MM.1S (cell line): ENCODE measurements at regions not wholly inside any gene's neighbourhood (a gene's known extent, or its start where the extent isn't known, plus 50 kb on each side); places are given as distances from the start of the nearest gene placed in this dataset.

Experiments used
- EZH2 ChIP-seq: fragments of 300-600 bp; sonication (generic); optimal IDR thresholded peaks from 2 replicates; pipeline ENCODE3; 2017; ENCODE audit warnings: low read depth, mild to moderate bottlenecking, antibody characterized with exemption, low read length, mixed read lengths
- EZH2phosphoT487 ChIP-seq: fragments of 300-600 bp; sonication (generic); IDR thresholded peaks from 2 replicates; pipeline ENCODE4 v1.6.1; 2018; ENCODE audit warnings: antibody characterized with exemption, low read length
- TF ChIP-seq, protein P1 (sequence below): fragments of 300-600 bp; sonication (generic); IDR thresholded peaks from 2 replicates; pipeline ENCODE4 v1.5.1; 2016; ENCODE audit warnings: antibody characterized with exemption, low read length, mixed read lengths

DNA sequence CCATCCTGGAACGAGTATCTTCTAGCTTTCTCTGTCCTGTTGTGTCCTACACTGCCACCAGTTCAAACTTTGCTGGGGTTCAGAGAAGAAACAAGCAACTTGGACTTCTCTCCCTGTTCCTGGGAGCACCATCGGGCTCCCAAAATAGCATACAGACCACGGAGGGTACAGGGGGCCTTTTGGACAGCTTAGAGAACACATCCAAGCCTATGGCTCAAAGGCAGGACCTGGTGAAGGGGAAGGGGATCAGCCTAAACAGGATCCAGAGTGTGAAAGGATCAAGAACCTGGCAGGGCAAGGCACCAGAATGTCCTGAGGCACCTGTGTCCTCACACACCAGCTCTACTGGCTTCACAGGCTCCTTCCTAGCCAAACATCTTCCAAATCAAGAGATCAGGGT lies 1336.5 kb downstream of the UQCRFS1 start:
- TF ChIP-seq, protein P1, sequence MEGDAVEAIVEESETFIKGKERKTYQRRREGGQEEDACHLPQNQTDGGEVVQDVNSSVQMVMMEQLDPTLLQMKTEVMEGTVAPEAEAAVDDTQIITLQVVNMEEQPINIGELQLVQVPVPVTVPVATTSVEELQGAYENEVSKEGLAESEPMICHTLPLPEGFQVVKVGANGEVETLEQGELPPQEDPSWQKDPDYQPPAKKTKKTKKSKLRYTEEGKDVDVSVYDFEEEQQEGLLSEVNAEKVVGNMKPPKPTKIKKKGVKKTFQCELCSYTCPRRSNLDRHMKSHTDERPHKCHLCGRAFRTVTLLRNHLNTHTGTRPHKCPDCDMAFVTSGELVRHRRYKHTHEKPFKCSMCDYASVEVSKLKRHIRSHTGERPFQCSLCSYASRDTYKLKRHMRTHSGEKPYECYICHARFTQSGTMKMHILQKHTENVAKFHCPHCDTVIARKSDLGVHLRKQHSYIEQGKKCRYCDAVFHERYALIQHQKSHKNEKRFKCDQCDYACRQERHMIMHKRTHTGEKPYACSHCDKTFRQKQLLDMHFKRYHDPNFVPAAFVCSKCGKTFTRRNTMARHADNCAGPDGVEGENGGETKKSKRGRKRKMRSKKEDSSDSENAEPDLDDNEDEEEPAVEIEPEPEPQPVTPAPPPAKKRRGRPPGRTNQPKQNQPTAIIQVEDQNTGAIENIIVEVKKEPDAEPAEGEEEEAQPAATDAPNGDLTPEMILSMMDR, result no peak
- TF ChIP-seq EZH2phosphoT487 (no peak), EZH2 (no peak)
